ENCODE measurements at regions not wholly inside any gene's neighbourhood (a gene's known extent, or its start where the extent isn't known, plus 50 kb on each side); places are given as distances from the start of the nearest gene placed in this dataset.

- no peak overlapping the region for H3K27ac ChIP-seq (ENCODE audit: low read depth in 1 of 2, low read length in 1 of 2)
- no peak for ATAC-seq (ENCODE audit: insufficient read depth, low FRiP score)
- DNase-seq, result no peak
- H3K9me3 ChIP-seq (ENCODE audit: control insufficient read depth in 4 of 4, insufficient read depth in 3 of 4, low read length in 3 of 4), result no peaks in the 10 kb centered on the region
- no peak for TF ChIP-seq CTCF (IDR thresholded peaks at IDR 0.05; ENCODE audit: control extremely low read depth, extremely low read depth)
- no peak overlapping the region for H3K9ac ChIP-seq (ENCODE audit: insufficient read depth in 1 of 2, low read length in 2 of 2)
- no peaks in the 10 kb centered on the region for H3K27me3 ChIP-seq (ENCODE audit: control insufficient read depth in 3 of 3, insufficient read depth in 3 of 3, low read length in 2 of 3)
- H3K4me1 ChIP-seq (ENCODE audit: control insufficient read depth in 5 of 5, insufficient read depth in 5 of 5, low read length in 5 of 5), result peaks cover 0 to 5% (median 0%) of the 10 kb centered on the region in 5 donors
- H3K36me3 ChIP-seq (ENCODE audit: control insufficient read depth in 4 of 4, insufficient read depth in 4 of 4, low read length in 4 of 4), result no peaks in the 10 kb centered on the region
- 94 to 95% methylated on average over 2 of the region's 2 CpGs for WGBS, 2 donors
- H3K4me3 ChIP-seq, result no peak overlapping the region
Measured at GRCh38 chr2:190782264-190782663, 98.4 kb upstream of the GLS start.

DNA sequence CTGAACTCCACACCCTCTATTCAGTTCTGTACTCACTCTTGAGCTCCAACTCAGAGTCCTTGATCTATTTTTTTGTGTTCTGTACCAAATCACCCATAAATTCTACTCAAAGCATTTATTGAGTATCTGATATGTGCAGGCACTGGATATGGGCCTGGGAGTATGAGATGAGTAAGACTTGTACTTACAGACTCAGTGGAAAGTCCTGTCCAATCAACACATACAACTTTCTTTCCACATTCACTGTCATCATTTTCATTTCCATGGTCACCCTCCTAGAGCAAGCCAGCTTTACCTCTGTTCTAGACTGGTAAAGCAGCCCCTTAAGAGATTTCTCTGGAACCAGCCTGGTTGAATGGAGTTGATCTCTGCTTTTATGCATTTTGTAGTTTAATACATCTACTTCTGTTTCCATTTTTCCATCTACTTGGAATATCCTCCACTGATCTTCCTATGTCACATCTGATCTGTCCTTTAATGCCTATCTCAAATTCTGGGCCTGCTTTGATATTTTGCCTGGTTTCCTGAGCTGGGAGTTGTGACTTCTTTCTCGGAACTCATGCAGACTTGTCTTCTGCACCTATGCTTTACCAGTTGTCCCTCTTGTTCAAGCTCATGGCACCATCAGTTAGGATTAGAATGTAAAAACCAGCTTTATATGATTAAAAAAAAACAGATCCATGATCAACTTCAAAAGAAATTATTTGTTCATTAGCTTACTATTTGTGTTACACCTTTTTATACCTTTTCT is 96.9 kb upstream of the GLS start:
- TF ChIP-seq CTCF (IDR thresholded peaks at IDR 0.05; ENCODE audit: control extremely low read depth, extremely low read depth), result no peak
- Histone ChIP-seq H3K9ac (ENCODE audit: insufficient read depth in 1 of 2, low read length in 2 of 2) (no peak overlapping the region), H3K36me3 (ENCODE audit: control insufficient read depth in 4 of 4, insufficient read depth in 4 of 4, low read length in 4 of 4) (no peaks in the 10 kb centered on the region), H3K27me3 (ENCODE audit: control insufficient read depth in 3 of 3, insufficient read depth in 3 of 3, low read length in 2 of 3) (no peaks in the 10 kb centered on the region), H3K4me3 (no peak overlapping the region), H3K27ac (ENCODE audit: low read depth in 1 of 2, low read length in 1 of 2) (no peak overlapping the region), H3K4me1 (ENCODE audit: control insufficient read depth in 5 of 5, insufficient read depth in 5 of 5, low read length in 5 of 5) (peaks cover 0 to 5% (median 0%) of the 10 kb centered on the region in 5 donors), H3K9me3 (ENCODE audit: control insufficient read depth in 4 of 4, insufficient read depth in 3 of 4, low read length in 3 of 4) (no peaks in the 10 kb centered on the region)
- ATAC-seq (ENCODE audit: insufficient read depth, low FRiP score), result no peak
- no peak for DNase-seq
- WGBS, 2 donors, result 100% methylated on average over 1 of the region's 1 CpG

GRCh38 chr2:190785334-190785733 is 95.3 kb upstream of the GLS start:
- TF ChIP-seq CTCF (IDR thresholded peaks at IDR 0.05; ENCODE audit: control extremely low read depth, extremely low read depth), result no peak
- H3K9me3 ChIP-seq (ENCODE audit: control insufficient read depth in 4 of 4, insufficient read depth in 3 of 4, low read length in 3 of 4), result no peaks in the 10 kb centered on the region
- no peaks in the 10 kb centered on the region for H3K27me3 ChIP-seq (ENCODE audit: control insufficient read depth in 3 of 3, insufficient read depth in 3 of 3, low read length in 2 of 3)
- no peak overlapping the region for H3K27ac ChIP-seq (ENCODE audit: low read depth in 1 of 2, low read length in 1 of 2)
- no peak for DNase-seq
- no peak overlapping the region for H3K4me3 ChIP-seq
- no peaks in the 10 kb centered on the region for H3K36me3 ChIP-seq (ENCODE audit: control insufficient read depth in 4 of 4, insufficient read depth in 4 of 4, low read length in 4 of 4)
- ATAC-seq (ENCODE audit: insufficient read depth, low FRiP score), result no peak
- no peak overlapping the region for H3K9ac ChIP-seq (ENCODE audit: insufficient read depth in 1 of 2, low read length in 2 of 2)
- H3K4me1 ChIP-seq (ENCODE audit: control insufficient read depth in 5 of 5, insufficient read depth in 5 of 5, low read length in 5 of 5), result peaks cover 0 to 5% (median 0%) of the 10 kb centered on the region in 5 donors
- 92 to 95% methylated on average over 2 of the region's 2 CpGs for WGBS, 2 donors

All from lung (tissue), 11 donors.